ENCODE measurements at regions not wholly inside any gene's neighbourhood (a gene's known extent, or its start where the extent isn't known, plus 50 kb on each side); places are given as distances from the start of the nearest gene placed in this dataset.

DNA sequence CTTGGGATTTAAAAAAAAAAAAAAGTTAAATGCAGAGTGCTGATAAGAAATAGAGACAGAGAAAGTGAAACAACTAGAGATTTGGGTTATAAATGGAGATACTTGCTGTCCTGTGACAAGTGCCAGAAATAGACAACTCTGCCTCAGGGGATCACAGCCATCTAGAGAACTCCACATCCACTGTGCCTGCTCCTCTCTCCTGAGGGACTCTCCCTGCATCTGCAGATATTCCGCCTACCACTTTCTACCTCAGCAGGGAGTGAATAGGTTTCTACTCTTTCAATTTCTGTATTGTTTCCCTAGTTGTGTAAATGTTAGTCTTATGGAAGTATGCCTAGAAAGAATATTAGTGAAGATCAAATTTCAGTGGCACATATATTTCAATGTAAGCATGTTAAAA lies 307.2 kb downstream of the HTR1A start:
- Histone ChIP-seq H3K9ac (ENCODE audit: control insufficient read depth, insufficient read depth, low read length) (no peak overlapping the region), H3K79me2 (ENCODE audit: control insufficient read depth, insufficient read depth, low read length) (no peaks in the 10 kb centered on the region), H2AFZ (ENCODE audit: control insufficient read depth, low read depth, low read length) (no peak overlapping the region), H4K20me1 (ENCODE audit: control insufficient read depth, insufficient read depth) (no peaks in the 10 kb centered on the region), H3K36me3 (ENCODE audit: control insufficient read depth in 2 of 2, insufficient read depth in 2 of 2, low read length in 1 of 2) (no peaks in the 10 kb centered on the region), H3K4me1 (ENCODE audit: control insufficient read depth, insufficient read depth, low read length) (no peaks in the 10 kb centered on the region), H3K9me3 (replicated peaks; ENCODE audit: control insufficient read depth, insufficient read depth, low read length) (no peaks in the 10 kb centered on the region), H3K27me3 (replicated peaks in 1 of 2; ENCODE audit: control insufficient read depth in 2 of 2, insufficient read depth in 2 of 2, low read length in 1 of 2) (no peaks in the 10 kb centered on the region), H3K4me2 (ENCODE audit: control insufficient read depth, insufficient read depth) (no peak overlapping the region), H3K4me3 (no peak overlapping the region), H3K27ac (ENCODE audit: control insufficient read depth, insufficient read depth) (no peak overlapping the region)
- ChIA-PET RAD21 (ENCODE audit: unreplicated experiment) (no interaction called here), CTCF (no interaction called here), POLR2A (no interaction called here), SMC1A (ENCODE audit: uncharacterized antibody, unreplicated experiment) (no interaction called here)
- no peak for TF ChIP-seq NFYA (IDR thresholded peaks at IDR 0.05; ENCODE audit: borderline replicate concordance, low read depth, low read length)
- TF ChIP-seq NR2F1 (conservative IDR thresholded peaks at IDR 0.05): no peak
- no peak for TF ChIP-seq EP300 (IDR thresholded peaks at IDR 0.05; ENCODE audit: borderline replicate concordance in 1 of 2, control insufficient read depth in 1 of 2, low read depth in 2 of 2, low read length in 2 of 2)
- TF ChIP-seq ZNF622 (IDR thresholded peaks at IDR 0.05): no peak
- TF ChIP-seq ATF3 (IDR thresholded peaks at IDR 0.05; ENCODE audit: borderline replicate concordance, extremely low read depth, low read depth, low read length): no peak
- no peak for TF ChIP-seq RFX5 (IDR thresholded peaks at IDR 0.05; ENCODE audit: low read depth, low read length)
- no peak for TF ChIP-seq NR2C1 (IDR thresholded peaks at IDR 0.05)
- TF ChIP-seq NR2C2 (IDR thresholded peaks at IDR 0.05; ENCODE audit: borderline replicate concordance, control insufficient read depth, insufficient read length, low read depth): no peak
- TF ChIP-seq RAD21 (IDR thresholded peaks at IDR 0.05; ENCODE audit: insufficient read depth, low read depth, low read length): no peak
- BruUV-seq (replicated peaks): no TSS peak
- FAIRE-seq (no peak), ATAC-seq (no peak), DNase-seq (ENCODE audit: low read depth, low spot score) (no peak)
- in situ Hi-C loops (cut with MboI) (no loop called here), intact Hi-C loops (cut with micrococcal nuclease; ENCODE audit: unreplicated experiment) (no loop called here)
- 64% methylated on average over 1 of the region's 1 CpG for WGBS (ENCODE audit: insufficient coverage, insufficient replicate concordance, low lambda C conversion rate, missing lambda C conversion rate)

GRCh38 chr5:63650581-63650980 lies 311.7 kb downstream of the HTR1A start:
- intact Hi-C loops (cut with micrococcal nuclease; ENCODE audit: unreplicated experiment): no loop called here
- Histone ChIP-seq H3K36me3 (ENCODE audit: control insufficient read depth in 2 of 2, insufficient read depth in 2 of 2, low read length in 1 of 2) (no peaks in the 10 kb centered on the region), H3K27me3 (replicated peaks in 1 of 2; ENCODE audit: control insufficient read depth in 2 of 2, insufficient read depth in 2 of 2, low read length in 1 of 2) (no peaks in the 10 kb centered on the region), H4K20me1 (ENCODE audit: control insufficient read depth, insufficient read depth) (no peaks in the 10 kb centered on the region), H3K9me3 (replicated peaks; ENCODE audit: control insufficient read depth, insufficient read depth, low read length) (no peaks in the 10 kb centered on the region), H2AFZ (ENCODE audit: control insufficient read depth, low read depth, low read length) (no peak overlapping the region), H3K4me1 (ENCODE audit: control insufficient read depth, insufficient read depth, low read length) (no peaks in the 10 kb centered on the region), H3K27ac (ENCODE audit: control insufficient read depth, insufficient read depth) (no peak overlapping the region), H3K79me2 (ENCODE audit: control insufficient read depth, insufficient read depth, low read length) (no peaks in the 10 kb centered on the region), H3K4me2 (ENCODE audit: control insufficient read depth, insufficient read depth) (no peak overlapping the region), H3K4me3 (no peak overlapping the region), H3K9ac (ENCODE audit: control insufficient read depth, insufficient read depth, low read length) (no peak overlapping the region)
- in situ Hi-C loops (cut with MboI): no loop called here
- ATAC-seq (no peak), DNase-seq (ENCODE audit: low read depth, low spot score) (no peak), FAIRE-seq (no peak)
- SMC1A ChIA-PET (ENCODE audit: uncharacterized antibody, unreplicated experiment): no interaction called here
- no TSS peak for BruUV-seq (replicated peaks)
- WGBS (ENCODE audit: insufficient coverage, insufficient replicate concordance, low lambda C conversion rate, missing lambda C conversion rate): 0% methylated on average over 2 of the region's 2 CpGs
- RAD21 ChIA-PET (ENCODE audit: unreplicated experiment): no interaction called here
- POLR2A ChIA-PET: no interaction called here
- CTCF ChIA-PET: no interaction called here
- TF ChIP-seq TCF12 (IDR thresholded peaks at IDR 0.05; ENCODE audit: low read depth, low read length) (no peak), SMARCA5 (IDR thresholded peaks at IDR 0.05) (no peak), MEF2B (IDR thresholded peaks at IDR 0.05; ENCODE audit: partially characterized antibody, poor library complexity, severe bottlenecking) (no peak), USF2 (IDR thresholded peaks at IDR 0.05; ENCODE audit: borderline replicate concordance, low read depth, low read length) (no peak), NR2C1 (IDR thresholded peaks at IDR 0.05) (no peak), RAD51 (IDR thresholded peaks at IDR 0.05) (no peak), IKZF2 (IDR thresholded peaks at IDR 0.05) (no peak), SREBF1 (IDR thresholded peaks at IDR 0.05; ENCODE audit: low read length) (no peak), ZNF24 (IDR thresholded peaks at IDR 0.05) (no peak), PAX8 (IDR thresholded peaks at IDR 0.05) (no peak), RELA (IDR thresholded peaks at IDR 0.05; ENCODE audit: borderline replicate concordance, partially characterized antibody) (no peak)
- TF ChIP-seq, protein P1, sequence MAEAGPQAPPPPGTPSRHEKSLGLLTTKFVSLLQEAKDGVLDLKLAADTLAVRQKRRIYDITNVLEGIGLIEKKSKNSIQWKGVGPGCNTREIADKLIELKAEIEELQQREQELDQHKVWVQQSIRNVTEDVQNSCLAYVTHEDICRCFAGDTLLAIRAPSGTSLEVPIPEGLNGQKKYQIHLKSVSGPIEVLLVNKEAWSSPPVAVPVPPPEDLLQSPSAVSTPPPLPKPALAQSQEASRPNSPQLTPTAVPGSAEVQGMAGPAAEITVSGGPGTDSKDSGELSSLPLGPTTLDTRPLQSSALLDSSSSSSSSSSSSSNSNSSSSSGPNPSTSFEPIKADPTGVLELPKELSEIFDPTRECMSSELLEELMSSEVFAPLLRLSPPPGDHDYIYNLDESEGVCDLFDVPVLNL (IDR thresholded peaks at IDR 0.05; ENCODE audit: low read depth, low read length): no peak

Data from GM12878 (cell line).